GM21423 (cell line): ENCODE measurements at regions not wholly inside any gene's neighbourhood (a gene's known extent, or its start where the extent isn't known, plus 50 kb on each side); places are given as distances from the start of the nearest gene placed in this dataset.

Experiments
- ATAC-seq: cut with Tn5 transposase; IDR thresholded peaks from one replicate; pipeline ENCODE4 v1.9.1; 2021; ENCODE audit warnings: mild to moderate bottlenecking, moderate library complexity; ENCODE audit not compliant: unreplicated experiment

DNA sequence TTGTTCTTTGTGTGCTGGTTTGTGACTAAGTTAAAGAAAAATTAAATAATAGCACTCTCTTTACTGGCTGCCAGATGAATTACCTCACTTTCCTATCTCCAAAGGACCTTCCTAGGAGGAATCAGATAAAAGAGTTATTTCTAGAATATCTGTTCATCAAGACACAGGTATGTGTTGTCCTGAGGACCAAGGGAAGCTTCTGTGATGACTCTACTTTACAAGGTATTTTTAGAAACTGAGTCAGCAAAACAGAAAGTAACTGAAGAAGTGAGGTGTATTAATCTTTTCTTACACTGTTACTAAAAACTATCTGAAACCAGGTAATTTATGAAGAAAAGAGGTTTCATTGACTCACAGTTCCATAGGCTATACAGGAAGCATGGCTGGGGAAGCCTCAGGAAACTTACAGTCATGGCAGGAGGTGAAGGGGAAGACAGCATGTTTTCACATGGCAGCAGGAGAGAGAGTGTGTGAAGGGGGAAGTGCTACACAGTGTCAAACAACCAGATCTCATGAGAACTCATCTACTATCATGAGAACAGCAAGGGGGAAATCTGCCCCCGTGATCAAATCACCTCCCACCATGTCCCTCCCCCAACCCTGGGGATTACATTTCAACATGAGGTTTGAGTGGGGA is 189.2 kb upstream of the DMAC1 start:
- no peak for ATAC-seq

DNA sequence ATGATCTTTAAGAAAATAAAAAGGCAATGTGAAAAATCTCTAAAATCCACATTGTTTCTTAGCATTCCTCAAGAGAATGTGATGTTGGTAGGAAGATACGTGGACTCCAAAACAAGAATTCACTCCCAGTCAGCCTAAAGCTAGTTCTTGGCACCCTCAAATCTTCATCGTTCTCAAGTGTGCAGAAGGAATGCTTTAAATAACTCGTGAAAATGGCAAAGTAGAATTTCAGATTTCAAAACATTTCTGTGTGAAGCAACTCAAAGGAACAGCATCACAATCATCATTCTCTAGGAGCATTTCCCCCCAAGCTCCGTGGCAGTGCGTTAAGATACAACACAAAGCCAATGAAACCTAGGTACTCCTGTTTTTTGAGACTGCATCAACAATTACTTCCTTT is 185.1 kb upstream of the DMAC1 start:
- ATAC-seq: no peak

DNA sequence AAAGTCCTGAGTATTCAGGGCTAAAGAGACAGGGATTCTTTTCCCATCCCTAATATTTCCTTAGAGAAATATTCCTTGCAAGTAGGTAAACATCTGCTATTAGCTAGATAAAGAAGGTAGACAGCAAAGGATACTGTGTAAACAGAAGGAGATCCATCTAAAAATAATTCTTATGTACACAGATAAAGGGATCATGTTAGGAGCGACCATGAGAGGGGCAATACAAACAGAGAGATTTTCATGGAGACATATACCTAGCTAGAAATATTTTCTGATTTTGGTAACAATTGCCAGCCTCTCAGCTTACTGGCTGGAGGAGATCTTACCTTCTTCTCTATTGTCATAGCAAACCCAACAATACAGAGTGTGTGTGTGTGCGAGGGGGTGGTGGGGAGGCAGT is 184.6 kb upstream of the DMAC1 start:
- ATAC-seq: no peak

DNA sequence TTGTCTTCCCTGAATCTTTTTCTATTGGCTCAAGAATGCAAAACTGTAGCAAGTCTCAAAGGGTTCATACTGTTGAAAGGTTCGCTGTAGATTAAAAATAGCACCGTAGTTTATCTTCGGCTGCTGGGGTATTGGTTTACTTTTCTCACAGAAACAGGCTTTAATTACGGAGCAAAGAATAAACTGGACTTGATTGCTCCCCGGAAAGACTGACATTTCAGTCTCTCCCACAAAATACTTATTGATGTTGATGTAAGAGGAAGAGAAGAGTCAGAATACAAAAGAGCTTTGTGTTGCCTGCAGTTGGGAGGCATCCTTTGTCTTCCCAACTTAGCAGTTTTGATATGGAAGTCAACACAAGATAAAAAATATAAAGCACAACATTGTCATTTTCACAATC is 183.9 kb upstream of the DMAC1 start:
- ATAC-seq: no peak

DNA sequence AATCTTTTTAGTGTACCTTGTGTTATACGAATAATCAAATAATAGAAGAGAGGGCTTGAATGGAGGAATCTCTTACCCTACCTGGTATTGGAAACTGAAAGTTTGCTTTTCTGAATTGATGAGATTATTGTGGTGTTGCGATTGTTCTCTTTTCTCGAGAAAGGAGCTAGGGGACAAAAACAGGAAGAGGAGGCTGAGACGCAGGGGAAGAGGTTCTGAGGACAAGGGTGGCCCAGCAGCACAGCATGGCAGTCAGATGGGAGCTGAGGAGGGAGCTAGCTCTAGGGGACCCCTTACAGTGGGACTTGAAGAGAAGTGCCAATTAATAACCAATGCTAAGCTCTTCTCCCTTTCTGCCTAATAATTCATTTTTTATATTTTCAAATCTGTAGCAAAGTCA is 183.3 kb upstream of the DMAC1 start:
- ATAC-seq: no peak

DNA sequence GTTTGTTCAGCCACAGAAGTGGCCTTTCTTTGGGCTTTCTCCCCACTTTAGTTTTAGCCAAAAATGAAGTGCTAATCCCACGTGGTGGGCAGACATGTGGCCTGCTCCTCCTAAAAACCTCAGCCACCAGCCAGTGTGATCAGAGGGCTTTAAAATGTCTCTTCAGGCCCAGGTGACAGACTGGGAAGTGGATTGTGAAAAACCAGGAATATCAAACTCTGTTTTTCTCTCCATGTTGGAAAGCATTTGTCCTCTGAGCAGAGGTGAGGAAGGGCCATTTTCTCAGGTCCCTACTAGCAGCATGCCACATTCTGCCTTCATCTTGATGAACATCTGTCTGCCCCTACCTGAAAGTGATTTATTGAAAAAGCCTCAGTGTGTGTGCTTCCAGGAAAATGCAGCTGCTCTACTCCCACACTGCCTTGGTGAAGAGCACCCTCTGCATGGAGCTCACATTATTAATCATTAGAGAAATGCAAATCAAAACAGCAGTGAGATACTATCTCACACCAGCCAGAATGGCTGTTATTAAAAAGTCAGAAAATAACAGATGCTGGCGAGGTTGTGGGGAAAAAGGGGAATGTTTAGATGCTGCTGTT is 181.2 kb upstream of the DMAC1 start:
- ATAC-seq: no peak

DNA sequence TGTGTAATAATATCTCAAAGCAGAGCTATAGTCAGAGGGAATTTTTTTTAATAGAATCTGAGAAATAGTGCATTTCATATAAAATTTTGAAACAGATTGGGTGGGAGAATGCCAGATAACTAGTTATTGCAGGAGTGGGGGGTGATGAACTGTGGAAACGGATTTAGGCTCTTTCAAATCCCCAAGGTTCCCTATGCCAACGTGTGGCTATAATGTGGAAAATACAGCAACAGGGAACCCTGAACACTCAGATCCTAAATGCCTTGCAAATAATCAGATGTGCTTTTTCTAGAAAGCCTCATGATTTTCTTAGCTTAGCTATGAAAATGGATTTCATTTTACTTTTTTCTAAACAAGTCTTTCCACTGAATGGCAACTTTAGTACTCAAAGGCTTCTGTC is 180.5 kb upstream of the DMAC1 start:
- no peak for ATAC-seq

DNA sequence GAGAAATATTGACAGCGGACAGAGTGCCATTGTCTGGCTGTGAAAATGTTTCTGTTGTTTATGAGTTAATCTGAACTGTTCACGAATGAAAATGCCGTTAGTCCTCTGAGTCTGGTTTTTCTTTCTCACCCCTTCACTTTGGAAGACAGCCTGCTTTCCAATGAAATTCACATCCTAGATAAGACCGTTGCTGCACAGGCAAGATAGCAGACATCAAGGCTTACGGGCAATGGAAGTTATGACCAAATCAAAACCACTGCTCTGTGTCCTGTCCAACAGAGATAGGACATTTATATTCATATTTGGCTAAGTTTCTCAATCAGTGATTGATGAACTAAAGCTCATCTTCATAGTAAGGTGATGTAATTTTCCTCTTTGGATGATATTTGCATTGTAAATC is 180.0 kb upstream of the DMAC1 start:
- ATAC-seq: no peak

DNA sequence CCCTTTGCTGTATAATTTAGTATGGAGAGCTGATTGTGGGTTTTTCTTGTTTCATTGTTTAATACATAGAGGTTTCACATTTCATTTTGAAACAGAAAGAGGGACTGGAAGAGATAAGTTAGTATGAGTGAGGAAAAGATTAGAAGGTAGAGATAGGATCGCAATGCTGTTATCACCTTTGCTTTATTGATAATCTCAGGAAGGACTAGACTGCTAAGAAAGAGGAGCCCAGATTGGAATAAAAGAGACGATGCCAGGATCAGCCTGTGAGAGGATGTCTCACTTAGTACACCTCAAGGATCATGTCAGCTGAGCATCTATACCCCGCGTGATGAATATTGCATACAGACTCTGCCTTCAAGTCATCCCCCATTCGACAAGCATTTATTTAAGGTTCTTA is 178.0 kb upstream of the DMAC1 start:
- ATAC-seq: no peak

DNA sequence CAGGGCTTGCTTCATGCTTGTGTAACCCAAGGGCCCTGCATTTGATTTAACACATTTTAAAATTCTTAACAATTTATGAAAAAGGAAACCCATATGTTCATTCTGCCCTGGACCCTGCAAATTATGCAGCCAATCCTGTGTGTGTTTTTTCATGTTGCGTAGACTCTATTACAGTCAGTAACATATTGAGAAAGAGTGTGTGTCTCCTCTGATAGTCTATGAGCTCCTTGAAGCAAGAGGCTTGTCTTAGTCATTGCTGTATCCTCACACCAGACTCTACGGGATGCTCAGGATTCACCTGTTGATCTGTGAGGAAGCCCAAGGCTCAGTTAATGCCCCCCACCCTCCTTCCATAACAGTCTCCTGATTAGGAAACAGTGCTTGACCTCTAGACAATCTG is 177.3 kb upstream of the DMAC1 start:
- ATAC-seq: no peak

DNA sequence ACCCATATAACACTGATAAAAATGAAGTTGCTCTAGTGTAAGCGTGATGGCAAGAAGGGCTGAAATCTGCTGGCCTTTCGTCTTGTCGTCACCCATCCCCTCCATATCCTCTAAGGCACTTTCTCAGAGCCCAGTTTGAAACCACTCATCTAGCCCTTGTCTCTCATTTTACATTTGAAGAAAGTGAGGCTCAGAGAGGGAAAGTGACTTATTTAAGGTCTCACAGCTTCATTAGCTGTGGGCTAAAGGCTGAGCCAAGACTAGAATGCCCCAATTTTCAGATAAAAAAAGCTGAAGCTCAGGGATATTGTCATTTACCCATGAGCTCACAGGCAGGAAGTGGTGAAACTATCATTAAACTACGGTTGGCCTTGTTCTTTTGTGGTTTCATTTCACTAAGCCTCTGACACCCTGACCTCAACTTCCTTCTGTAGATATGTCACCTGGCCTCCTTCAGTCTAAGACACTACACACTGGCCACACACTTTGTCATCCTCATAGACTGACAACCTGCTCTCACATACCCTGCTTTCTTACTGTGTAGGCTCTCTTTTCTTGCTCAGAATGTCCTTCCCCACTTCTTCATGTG is 176.7 kb upstream of the DMAC1 start:
- ATAC-seq: peak; percentile 97

DNA sequence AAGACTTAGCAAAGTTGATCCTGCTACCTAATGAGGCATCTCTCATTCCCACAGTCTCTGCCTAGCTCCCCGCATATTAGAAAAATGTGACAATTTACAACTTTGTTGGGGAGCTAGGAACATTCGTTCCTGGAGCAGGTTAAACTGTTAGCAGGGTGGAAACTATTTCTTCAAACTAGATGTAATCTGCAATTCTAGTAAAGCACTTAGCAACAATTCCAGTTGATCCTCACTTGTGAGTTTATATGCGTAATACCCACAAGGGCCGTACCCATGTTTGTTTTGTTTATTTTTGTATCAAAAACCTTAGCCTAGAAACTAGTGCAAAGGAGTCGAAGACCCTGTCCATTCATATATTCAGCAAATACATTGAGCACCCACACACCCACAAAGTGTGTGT is 175.8 kb upstream of the DMAC1 start:
- ATAC-seq: no peak

DNA sequence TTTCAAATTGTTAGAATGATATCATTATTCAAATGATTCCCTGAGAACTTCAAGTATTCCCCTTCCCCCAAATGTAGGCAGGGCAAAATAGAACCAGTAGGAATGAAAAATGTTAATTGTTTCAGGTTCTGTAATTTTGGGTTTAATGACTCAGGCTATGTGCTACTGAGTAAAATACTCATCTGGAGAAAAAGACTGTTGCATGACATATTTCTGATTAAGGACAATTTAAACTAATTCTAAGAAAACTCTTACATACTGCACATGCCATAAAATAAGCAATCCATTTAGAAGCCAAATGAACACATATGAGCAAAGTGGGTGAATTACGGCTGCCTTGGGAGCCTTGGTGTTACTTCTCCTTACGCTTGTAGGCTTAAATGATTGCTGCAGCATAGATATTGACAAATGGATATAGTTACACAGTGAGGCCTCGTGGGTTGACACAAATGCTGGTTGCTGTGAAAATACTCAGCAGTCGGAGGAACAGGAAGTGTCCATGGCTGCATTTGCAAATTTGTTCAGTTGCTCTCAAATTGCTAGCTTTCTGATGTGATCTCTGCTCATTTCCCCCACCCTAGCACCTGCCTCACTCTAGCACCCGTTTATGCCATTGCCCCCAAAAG is 174.9 kb upstream of the DMAC1 start:
- ATAC-seq: peak; percentile 23

DNA sequence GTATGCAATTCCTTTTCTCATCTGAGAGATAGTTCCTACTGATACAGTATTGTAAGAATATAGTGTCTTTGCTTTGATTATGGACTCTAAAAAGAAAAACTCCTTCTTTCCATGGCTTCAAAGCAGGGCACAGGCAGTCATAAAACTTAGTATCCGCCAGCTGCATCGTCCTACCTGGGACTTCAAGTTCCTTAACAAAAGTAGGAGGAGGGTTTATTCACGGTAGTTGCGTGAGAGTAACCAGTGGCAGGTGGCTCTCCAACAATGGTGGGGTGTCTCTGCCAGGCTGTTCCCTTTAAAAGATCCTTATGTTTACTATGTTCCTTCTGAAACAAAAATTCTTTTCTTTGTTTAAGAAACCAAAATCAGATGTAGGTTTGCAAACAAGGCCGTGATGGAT is 173.5 kb upstream of the DMAC1 start:
- no peak for ATAC-seq

DNA sequence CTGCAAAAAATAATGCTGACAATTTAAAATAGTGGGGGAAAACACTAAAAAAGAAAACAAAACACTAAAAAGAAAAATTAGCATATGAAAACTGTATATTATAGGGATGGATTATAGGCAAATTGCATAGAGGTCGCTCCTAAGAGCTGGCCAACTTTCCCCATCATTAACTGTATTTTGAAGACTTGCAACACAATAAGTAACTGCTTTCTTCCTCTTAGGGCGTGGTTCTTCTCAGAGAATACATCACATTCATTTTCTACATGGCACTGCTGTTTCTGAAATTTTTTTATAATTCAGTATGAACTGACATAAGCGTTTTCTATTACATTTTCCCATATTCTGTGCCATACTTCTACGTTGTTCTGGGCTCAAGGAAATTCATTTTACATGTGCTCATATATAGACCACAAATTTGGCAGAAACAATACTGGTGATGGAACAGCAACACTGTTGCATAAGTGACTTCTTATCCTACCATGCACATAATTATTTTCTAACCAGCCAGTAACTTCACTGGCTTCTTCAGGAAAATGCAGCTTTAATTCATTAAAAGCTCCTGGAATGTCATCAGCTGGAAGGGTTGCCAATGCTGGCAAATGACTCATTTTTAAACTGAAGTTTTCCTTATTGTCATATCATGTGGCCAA is 171.2 kb upstream of the DMAC1 start:
- no peak for ATAC-seq

DNA sequence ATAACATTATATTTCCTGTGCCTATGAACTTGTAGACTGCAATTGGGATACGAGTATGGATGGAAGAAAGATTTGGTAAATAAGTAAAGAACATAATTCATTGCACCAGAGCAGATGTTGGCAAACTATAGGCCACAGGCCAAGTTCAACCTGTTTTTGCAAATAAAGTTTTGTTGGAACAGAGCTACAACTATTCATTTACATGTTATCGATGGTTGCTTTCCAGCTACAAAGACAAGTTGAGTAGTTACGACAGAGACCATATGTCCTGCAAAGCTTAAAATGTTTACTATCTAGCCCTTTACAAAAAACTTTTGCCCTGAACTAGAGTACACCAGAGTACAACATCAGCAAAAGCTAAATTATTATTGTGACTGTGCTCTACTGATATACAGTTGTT is 169.1 kb upstream of the DMAC1 start:
- ATAC-seq: no peak

DNA sequence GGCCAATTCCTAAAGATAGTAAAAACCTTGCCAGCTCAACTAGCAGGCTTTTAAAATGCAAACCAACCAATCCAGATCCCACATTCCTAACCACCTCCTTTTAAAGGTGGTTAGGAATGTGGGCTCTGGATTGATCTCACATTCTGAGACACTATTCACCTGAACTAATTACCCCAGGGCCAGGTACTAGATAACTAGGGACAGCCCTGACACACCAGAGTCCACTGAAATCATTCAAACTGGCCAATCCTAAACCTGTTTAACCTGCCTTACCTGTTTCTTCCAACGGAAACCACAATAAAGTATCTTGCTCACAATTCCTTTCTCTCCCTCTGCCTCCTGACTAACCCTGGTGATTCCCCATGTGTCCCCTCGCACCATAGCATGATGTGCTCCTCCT is 168.3 kb upstream of the DMAC1 start:
- ATAC-seq: no peak

DNA sequence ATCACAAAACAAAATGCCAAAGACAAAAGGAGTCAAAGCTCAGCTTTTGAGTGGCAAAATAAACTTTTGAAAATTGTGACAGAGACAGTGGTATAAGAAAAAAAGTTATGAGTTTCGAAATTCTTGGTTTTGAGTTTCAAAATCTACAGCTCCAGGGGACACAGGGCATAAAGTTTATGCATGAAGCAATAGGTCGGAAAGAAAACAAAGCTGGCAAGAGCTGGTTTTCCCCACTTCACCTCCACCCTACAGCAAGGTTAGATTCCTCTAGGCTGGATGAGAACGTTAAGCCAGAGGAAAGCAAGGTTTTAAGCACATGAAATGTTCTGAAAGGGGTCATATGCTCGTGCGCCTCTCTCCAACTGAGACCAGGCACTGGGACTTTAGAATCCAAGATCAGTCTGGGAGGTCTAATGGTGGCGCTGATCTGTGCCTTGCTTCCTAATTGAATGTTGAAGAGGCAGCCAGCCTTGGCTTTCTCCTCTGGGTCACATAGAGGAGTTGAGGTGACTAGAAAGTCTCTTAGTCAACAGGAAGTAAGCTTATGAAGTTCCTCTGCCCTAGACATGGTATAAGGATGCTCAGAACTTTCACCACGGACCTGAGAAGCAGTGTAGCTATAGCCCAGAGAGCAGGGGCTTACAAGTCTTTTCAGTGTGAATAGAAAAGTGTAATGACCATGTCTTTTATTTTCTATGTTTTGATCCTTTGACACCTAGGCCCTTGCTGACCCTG is 167.7 kb upstream of the DMAC1 start:
- ATAC-seq: no peak

DNA sequence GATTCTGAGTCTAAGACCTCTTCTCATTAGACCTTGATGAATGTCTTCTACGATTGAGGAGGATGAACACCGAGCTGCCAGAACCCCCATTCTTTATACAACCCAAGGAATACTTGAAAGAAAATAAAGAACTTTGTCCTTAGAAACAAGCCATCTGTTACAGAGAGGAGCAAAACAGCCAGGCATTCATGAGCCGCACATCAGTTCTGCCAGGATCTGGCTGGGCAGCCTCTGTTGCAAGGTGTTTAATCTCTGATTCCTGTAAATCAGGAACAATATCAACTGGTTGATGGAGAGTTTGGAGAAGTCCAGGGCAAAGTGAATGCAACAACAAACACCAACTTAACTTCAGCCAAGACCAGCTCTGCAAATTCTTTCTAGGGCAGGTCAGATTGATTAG is 165.5 kb upstream of the DMAC1 start:
- ATAC-seq: no peak

DNA sequence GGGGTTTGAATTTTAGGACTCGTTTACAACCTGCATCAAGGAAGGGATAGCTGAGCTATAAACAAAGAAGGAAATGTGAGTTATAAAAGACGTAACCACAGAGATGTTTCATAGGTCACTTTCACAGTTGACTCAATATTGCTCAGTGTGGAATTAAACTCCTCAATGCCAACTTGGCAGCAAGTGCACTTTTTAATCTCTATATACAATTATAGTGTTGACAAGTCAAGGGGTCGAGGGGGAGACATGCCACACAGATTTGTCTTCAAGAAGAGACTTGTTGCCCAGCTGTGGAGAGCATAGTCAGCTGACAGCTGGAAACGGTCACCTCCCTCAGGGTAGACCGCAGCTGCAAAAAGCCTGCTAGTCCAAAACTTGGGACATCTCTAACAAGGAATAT is 163.4 kb upstream of the DMAC1 start:
- ATAC-seq: no peak

DNA sequence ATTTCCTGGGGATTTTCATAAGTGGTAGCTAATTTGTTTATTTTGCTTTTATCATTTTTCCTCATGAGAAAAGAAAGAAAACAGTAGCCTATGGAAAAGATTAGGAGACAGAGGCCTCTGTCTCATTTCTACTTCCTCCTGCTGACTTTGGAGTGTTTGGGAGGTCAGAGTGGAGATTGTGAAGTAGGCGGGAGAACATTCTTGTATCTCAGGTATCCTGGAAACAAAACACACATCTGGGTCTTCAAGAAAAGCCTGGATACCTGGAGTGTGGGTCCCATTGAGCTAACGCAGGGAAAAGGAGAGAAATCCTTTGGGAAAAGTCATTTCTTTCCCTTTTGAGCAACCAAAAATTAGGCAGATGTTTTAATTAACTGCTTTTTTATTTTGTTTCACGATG is 161.5 kb upstream of the DMAC1 start:
- ATAC-seq: no peak
